ENCODE measurements at regions not wholly inside any gene's neighbourhood (a gene's known extent, or its start where the extent isn't known, plus 50 kb on each side); places are given as distances from the start of the nearest gene placed in this dataset.

GRCh38 chr7:18128846-18129245, 101.2 kb upstream of the PRPS1L1 start:
- no TSS peak for BruUV-seq (replicated peaks)
- Histone ChIP-seq H3K9me3 (ENCODE audit: low read length) (no peaks in the 10 kb centered on the region), H3K27ac (ENCODE audit: extremely low read length, insufficient read depth, low read length) (no peak overlapping the region), H3K9ac (ENCODE audit: insufficient read depth, low read depth, low read length) (no peak overlapping the region), H2AFZ (ENCODE audit: low read length) (no peak overlapping the region), H4K20me1 (ENCODE audit: insufficient read depth, low read length) (no peaks in the 10 kb centered on the region), H3K27me3 (ENCODE audit: control insufficient read depth in 1 of 2, insufficient read depth in 2 of 2, low read length in 2 of 2) (no peaks in the 10 kb centered on the region), H3K4me3 (replicated peaks in 1 of 3; ENCODE audit: insufficient read depth in 1 of 3, low read depth in 2 of 3, low read length in 3 of 3) (no peak overlapping the region), H3K36me3 (replicated peaks in 1 of 2; ENCODE audit: control insufficient read depth in 1 of 2, insufficient read depth in 2 of 2, low read length in 2 of 2) (no peaks in the 10 kb centered on the region), H3K4me1 (ENCODE audit: insufficient read depth, low read length) (no peaks in the 10 kb centered on the region), H3K4me2 (ENCODE audit: low read depth, low read length) (no peak overlapping the region), H3K79me2 (ENCODE audit: insufficient read depth, low read length) (no peaks in the 10 kb centered on the region)
- ChIA-PET CTCF (ENCODE audit: low intra/inter-chr PET ratio, low total read pairs) (no interaction called here), POLR2A (no interaction called here)
- WGBS (ENCODE audit: low lambda C conversion rate) = 16% methylated on average over 3 of the region's 3 CpGs
- TF ChIP-seq CBX2 (IDR thresholded peaks at IDR 0.05; ENCODE audit: low read depth, low read length) (no peak), CBX2 (CRISPR knock-in tag; IDR thresholded peaks at IDR 0.05; ENCODE audit: low read depth) (no peak), MYC (CRISPR knock-in tag; IDR thresholded peaks at IDR 0.05; ENCODE audit: borderline replicate concordance) (no peak)
- ATAC-seq (no peak), DNase-seq (ENCODE audit: low spot score) (no peak), FAIRE-seq (no peak)
- in situ Hi-C loops (cut with HindIII; ENCODE audit: extremely low pct_ligation_motif_present, low pct_unique_long_range_greater_than_20kb) = no loop called here
- intact Hi-C loops (cut with micrococcal nuclease; ENCODE audit: unreplicated experiment) = no loop called here

GRCh38 chr7:18132811-18133210, 105.2 kb upstream of the PRPS1L1 start:
- in situ Hi-C loops (cut with HindIII; ENCODE audit: extremely low pct_ligation_motif_present, low pct_unique_long_range_greater_than_20kb) = no loop called here
- H2AFZ ChIP-seq (ENCODE audit: low read length) = no peak overlapping the region
- H3K9ac ChIP-seq (ENCODE audit: insufficient read depth, low read depth, low read length) = no peak overlapping the region
- no peak for ATAC-seq
- H3K4me2 ChIP-seq (ENCODE audit: low read depth, low read length) = no peak overlapping the region
- H3K4me3 ChIP-seq (replicated peaks in 1 of 3; ENCODE audit: insufficient read depth in 1 of 3, low read depth in 2 of 3, low read length in 3 of 3) = no peak overlapping the region
- TF ChIP-seq SCMH1 (CRISPR knock-in tag; IDR thresholded peaks at IDR 0.05; ENCODE audit: borderline replicate concordance) (no peak), NR0B2 (CRISPR knock-in tag; IDR thresholded peaks at IDR 0.05) (no peak), ZNF207 (IDR thresholded peaks at IDR 0.05; ENCODE audit: borderline replicate concordance) (no peak), JUNB (CRISPR knock-in tag; IDR thresholded peaks at IDR 0.05; ENCODE audit: borderline replicate concordance) (no peak), SKI (IDR thresholded peaks at IDR 0.05; ENCODE audit: partially characterized antibody) (no peak), STAT5B (CRISPR knock-in tag; IDR thresholded peaks at IDR 0.05) (no peak), ZNF564 (CRISPR knock-in tag; IDR thresholded peaks at IDR 0.05) (no peak), AGO1 (IDR thresholded peaks at IDR 0.05; ENCODE audit: low read depth, low read length, poor library complexity, severe bottlenecking) (no peak)
- DNase-seq (ENCODE audit: low spot score) = no peak
- no peak for FAIRE-seq
- H3K9me3 ChIP-seq (ENCODE audit: low read length) = no peaks in the 10 kb centered on the region
- H3K4me1 ChIP-seq (ENCODE audit: insufficient read depth, low read length) = no peaks in the 10 kb centered on the region
- intact Hi-C loops (cut with micrococcal nuclease; ENCODE audit: unreplicated experiment) = no loop called here
- H3K27me3 ChIP-seq (ENCODE audit: control insufficient read depth in 1 of 2, insufficient read depth in 2 of 2, low read length in 2 of 2) = no peaks in the 10 kb centered on the region
- H3K79me2 ChIP-seq (ENCODE audit: insufficient read depth, low read length) = no peaks in the 10 kb centered on the region
- no peaks in the 10 kb centered on the region for H4K20me1 ChIP-seq (ENCODE audit: insufficient read depth, low read length)
- no peaks in the 10 kb centered on the region for H3K36me3 ChIP-seq (replicated peaks in 1 of 2; ENCODE audit: control insufficient read depth in 1 of 2, insufficient read depth in 2 of 2, low read length in 2 of 2)
- POLR2A ChIA-PET = no interaction called here
- BruUV-seq (replicated peaks) = no TSS peak
- H3K27ac ChIP-seq (ENCODE audit: extremely low read length, insufficient read depth, low read length) = no peak overlapping the region
- CTCF ChIA-PET (ENCODE audit: low intra/inter-chr PET ratio, low total read pairs) = no interaction called here
